OCI-LY3 (cell line): ENCODE measurements at regions not wholly inside any gene's neighbourhood (a gene's known extent, or its start where the extent isn't known, plus 50 kb on each side); places are given as distances from the start of the nearest gene placed in this dataset.

ENCODE experiments used
- CTCF ChIP-seq: fragments of 200-600, 300-600 bp; sonication (generic); IDR thresholded peaks from 2 replicates; pipeline ENCODE4 v1.5.1; 2014; ENCODE audit warnings: antibody characterized with exemption, low read length, low read depth
- EZH2phosphoT487 ChIP-seq: fragments of 200-600 bp; shearing (Covaris generic); IDR thresholded peaks from 2 replicates; pipeline ENCODE4 v1.6.1; 2018; ENCODE audit warnings: antibody characterized with exemption, mixed run types, low read depth

GRCh38 chr1:209398313-209398991 is 185.1 kb upstream of the CAMK1G start:
- TF ChIP-seq CTCF (no peak), EZH2phosphoT487 (no peak)
